CD4-positive, alpha-beta T cell treated with Interleukin-1 beta for 1 hour (primary cell): ENCODE measurements at regions not wholly inside any gene's neighbourhood (a gene's known extent, or its start where the extent isn't known, plus 50 kb on each side); places are given as distances from the start of the nearest gene placed in this dataset.
"Not testable (repeated sequence)": the region's sequence is repeated elsewhere in the genome, so short reads cannot be mapped to it uniquely, and the experiment has no call there.

ENCODE experiments used
- DNase-seq, 2 donors: peaks; one replicate each; pipeline ENCODE4 v3.0.0-alpha.2; 2020 to 2022

DNA sequence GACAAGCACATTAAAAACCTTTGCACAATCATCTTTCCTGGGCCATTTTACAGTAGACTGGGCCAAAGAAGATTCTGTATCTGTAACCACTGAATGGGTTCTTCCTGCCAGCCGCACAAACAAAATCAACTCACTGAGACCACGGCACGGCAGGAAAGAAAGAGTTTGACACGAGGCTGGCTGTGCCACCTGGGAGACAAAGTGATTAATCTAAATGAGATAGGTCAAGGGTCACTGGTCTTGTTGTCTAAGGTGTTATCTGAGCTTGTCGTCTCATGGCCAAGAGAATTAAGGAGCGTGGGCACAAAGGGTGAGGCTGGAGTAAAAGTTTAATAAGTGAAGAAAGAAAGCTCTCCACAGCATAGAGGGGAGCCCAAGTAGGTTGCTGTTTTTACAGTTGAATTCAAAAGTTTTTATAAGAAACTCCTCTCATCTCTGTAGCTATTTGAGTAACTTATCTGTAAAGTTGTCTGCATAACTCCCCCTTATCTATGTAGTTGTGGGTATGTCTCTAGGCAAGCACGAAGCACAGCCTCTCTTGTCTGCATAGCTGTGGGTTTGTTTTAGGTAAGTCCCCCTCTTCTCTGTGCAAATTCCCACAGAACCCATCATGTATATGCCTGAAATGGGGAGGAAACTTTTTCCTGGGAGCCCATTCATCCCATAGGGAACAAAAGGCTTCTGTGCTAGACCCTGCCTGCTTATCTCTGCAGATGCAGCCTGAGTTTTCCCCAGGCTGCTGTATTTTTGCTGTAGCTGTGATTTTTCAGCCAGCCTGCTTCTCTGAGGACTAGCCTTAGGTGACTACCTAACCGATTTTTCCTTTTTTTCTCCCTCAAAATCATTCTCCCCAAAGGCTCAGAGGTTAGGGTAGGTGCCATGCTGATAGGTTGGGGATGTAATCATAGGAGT lies 1314.6 kb upstream of the TMEM132C start:
- DNase-seq: no peak

DNA sequence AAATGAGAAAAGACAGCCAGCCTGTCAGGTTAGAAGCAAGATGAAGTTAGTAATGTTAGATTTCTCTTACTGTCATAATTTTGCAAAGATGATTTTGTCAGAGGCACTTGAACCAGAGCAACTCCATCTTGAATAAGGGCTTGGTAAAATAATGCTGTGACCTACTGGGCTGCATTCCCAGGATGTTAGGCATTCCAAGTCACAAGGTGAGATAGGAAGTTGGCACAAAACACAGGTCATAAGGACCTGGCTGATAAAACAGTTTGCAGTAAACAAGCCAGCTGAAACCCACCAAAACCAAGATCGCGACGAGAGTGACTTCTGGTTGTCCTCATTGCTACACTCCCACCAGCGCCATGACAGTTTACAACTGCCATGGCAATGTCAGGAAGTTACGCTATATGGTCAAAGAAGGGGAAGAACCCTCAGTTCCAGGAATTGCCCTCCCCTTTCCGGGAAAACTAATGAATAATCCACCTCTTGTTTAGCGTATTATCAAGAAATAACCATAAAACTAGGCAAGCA lies 1313.5 kb upstream of the TMEM132C start:
- DNase-seq: no peak

DNA sequence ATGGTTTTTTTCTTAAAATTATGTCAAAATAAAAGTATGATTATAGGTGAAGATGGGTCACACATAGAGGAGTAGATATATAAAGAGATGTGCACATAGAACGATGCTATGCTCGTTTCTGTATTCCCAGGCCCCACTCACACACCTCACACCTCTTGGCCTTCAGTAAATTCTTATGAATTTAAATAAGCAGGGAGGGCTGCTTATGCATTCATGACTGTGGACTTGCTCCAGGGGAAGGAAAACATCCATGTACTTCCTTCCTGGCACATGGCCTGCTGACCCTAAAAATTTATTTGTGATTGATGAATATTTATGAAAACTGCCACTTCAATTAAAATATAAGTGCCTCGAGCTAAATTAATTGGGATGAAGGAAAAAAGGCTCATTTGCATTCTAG lies 1306.7 kb upstream of the TMEM132C start:
- no peak for DNase-seq

DNA sequence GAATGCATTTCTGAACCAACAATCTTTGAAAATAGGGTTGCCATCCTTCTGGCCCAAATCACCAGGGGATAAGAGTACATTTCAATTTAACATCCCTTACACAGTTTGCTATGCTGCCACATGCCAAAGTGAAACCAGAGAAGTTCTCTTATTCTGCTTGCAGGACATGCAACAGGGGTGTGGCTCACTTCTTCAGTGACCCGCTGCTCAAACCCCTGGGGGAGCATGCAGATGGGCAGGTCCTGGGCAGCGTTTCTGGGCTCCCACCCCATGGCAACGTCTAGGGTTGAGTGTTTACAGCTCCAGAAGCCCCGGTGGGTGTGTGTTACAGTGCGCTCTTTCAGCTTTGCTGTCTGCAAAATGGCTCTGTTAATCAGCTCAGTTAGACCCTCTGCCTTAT lies 1306.3 kb upstream of the TMEM132C start:
- no peak for DNase-seq

DNA sequence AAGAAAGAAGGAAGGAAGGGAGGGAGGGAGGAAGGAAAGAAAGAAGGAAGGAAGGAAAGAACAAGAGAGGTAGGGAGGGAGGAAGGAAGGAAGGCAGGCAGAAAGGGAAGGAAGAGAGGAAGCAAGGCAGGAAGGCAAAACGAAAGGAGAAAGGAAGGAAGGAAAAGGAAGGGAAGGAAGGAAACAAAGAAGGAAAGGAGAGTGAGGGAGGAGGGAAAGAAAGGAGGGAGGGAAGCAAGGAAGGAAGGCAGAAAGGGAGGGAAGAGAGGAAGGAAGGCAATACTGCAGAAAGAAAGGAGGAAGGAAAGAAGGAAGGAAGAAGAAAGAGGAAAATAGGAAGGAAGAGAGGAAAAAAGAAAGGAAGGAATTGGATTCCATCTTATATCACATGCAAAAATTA lies 1303.1 kb upstream of the TMEM132C start:
- DNase-seq: no peak

DNA sequence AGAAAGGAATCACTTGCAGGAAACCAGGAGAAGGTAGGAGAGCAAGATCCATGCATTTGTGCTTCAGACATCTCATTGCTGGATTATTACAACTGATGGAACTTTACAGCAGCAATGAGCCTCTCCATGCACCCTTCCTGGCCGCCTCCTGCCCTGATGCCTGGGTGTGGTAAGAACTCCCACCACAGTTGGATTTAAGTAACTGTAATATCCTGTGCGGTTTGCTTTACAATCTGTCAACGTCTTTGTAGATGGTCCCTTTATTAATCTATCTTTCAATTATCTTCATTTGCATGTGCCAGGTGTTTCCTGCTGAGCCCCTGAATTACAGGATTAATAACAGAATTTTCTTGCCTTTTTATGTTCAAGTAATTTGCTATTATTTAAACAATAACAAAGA lies 1300.5 kb upstream of the TMEM132C start:
- no peak for DNase-seq

DNA sequence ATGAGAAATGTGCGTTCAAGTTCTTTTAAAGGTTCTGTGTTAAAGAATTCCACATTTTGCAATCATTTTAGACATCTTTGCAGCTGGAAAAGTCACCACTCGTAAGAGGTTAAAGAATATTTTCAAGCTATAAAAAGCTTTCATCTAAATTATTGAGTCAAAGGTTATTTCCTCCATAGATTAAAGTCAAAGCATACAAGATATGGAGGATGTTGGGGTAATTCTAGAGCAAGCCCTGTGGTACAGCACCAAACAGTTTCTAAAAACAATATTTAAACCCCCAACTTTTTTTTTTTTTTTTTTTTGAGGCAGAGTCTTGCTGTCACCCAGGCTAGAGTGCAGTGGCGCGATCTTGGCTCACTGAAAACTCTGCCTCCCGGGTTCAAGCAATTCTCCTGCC lies 1299.8 kb upstream of the TMEM132C start:
- no peak for DNase-seq

DNA sequence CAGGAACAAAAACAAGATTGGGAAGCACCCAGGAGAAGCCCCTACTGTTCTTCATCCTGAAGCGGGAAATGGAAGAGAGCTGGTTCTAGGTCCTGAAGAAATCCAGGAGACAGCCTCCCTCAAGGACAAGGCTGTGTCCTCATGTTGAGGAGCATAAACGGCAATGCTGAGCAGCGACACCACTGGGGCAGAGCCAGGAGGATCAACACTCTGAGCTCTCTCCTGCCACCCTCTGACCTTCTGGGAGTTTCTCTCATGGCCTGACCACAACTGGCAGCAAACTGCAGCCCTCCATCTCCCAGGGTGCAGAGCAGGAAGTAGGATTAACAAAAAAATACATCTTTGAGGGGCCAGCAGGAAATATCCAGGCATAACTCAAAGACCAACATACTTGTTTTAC lies 1292.2 kb upstream of the TMEM132C start:
- DNase-seq: no peak

DNA sequence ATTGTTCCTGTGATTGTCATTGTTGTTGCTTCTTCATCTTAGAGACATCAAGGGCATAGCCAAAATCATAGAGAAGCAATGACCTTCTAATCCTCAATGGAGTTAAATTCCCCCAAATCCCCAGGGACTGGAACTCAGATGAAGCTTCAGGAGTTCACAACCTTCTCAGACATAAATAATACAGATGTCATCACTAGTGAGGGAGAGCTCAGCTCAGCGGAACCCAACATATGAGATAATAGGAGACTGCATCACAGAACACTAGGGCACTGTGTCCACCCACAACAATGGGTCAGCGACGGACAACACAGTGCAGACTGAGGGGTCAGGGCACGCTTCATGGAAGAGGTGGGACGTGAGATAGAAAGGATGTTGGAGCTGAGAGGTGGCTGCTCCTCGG lies 1290.4 kb upstream of the TMEM132C start:
- DNase-seq: no peak

DNA sequence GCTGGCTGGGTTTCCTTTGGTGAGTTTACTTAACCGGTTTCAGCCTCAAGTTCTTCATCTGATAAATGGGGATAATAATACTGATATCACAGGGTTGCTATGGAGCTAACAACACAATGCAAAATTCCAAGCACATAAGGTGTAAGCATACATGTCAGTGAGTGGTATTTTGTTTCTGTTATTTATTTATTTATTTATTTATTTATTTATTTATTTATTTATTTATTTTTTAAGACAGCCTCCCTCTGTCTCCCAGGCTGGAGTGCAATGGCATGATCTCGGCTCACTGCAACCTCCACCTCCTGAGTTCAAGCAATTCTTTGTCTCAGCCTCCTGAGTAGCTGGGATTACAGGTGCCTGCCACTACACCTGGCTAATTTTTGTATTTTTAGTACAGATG lies 1287.4 kb upstream of the TMEM132C start:
- DNase-seq: not testable (repeated sequence)

DNA sequence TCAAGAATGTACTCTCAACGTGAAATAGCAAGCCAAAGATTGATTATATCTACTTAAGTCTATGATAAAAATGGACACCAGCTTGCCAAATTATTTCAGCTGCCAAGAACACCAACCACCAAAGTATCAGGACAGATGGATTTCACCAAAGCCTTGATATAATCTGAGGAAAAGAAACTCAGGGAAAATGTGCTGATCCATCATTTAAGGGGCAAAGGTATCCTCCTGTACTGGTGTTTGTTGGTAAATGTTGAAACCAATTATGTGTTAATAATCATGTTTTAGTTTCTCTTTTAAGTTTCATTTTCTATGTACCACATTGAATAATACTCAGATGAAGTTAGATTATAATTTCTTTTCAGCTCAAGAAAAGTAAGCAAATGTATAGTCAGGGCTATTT lies 1284.3 kb upstream of the TMEM132C start:
- no peak for DNase-seq

DNA sequence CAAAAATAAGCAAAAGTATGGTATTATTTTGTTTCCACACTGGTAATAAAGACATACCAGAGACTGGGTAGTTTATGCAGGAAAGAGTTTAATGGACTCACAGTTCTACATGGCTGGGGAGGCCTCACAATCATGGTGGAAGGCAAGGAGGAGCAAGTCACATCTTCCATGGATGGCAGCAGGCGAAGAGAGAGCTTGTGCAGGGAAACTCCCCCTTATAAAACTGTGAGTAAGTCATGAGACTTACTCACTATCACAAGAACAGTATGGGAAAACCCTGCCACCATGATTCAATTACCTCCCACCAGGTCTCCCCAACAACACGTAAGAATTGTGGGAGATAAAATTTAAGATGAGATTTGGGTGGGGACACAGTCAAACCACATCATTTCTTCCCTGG lies 1283.2 kb upstream of the TMEM132C start:
- not testable (repeated sequence) for DNase-seq

DNA sequence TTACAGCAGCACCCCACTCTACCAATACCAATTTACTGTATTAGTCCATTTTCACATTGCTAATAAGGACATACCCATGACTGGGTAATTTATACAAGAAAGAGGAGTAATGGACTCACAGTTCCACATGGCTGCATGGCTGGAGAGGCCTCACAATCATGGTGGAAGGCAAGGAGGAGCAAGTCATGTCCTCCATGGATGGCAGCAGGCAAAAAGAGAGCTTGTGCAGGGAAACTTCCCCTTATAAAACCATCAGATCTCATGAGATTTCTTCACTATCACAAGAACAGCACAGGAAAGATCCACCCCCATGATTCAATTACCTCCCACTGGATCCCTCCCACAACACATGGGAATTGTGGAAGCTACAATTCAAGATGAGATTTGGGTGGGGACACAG lies 1281.3 kb upstream of the TMEM132C start:
- not testable (repeated sequence) for DNase-seq

DNA sequence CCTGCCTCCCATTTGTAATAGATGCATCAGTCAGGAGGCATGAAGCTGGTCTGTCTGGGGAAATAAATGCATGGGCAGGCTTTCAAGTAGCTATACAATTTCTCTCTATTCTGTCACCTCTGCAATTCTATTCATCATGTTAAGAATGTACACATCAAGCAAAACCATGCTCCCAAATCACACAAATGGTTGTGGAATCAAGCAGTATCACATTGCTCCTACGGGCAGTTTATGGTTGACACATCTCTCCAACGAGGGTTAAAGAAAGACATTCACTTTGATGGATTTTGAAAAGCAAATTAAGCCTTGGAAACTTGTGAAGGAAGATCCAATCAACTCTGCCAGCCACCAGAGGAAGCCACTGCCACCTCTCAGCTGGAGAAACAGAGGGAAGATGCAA lies 1277.4 kb upstream of the TMEM132C start:
- no peak for DNase-seq

DNA sequence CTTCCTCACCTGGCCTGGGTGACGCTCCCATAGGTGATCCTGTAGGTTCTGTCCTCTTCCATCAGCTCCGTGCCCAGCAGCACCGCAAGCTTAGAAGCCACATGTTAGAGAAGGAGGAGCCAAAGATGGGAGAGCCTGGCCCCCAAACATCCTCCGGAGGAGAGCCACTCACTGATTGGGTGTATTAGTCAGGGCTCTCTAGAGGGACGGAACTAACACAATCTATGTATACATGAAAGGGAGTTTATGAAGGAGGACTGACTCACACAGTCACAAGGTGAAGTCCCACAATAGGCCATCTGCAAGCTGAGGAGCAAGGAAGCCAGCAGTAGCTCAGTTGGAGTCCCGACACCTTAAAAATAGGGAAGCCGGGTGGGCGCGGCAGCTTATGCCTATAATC lies 1273.1 kb upstream of the TMEM132C start:
- DNase-seq: no peak

DNA sequence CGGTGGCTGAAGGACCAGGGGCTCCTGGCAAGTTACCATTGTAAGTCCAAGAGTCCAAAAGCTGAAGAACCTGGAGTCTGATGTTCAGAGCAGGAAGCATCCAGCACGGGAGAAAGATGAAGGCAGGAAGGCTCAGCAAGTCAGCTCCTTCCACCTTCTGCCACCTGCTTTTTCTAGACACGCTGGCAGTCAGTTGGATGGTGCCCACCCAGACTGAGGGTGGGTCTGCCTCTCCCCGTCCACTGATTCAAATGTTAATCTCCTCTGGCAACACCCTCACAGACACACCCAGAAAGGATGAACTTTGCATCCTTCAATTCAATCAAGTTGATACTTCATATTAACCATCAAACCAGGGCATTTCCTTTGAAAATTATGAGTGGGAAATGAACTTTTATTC lies 1272.4 kb upstream of the TMEM132C start:
- no peak for DNase-seq

DNA sequence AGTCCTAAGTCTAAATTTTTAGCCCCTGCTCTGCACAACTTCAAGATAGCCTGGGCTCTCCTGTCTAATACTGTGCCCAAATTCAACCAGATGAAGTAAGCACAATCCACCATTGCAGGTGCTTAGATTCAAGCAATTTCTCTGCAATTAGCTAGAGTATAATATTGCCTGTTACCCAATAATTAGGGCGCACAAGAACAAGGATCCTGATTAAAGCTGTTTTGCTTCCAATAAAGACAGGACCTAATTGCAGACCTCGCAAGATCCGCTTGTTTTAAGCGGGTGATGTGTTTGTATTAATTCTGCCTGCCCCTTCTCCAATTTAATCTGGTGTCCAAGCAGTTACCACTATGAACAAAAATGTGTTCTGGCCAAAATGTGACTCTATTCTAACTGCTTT lies 1268.9 kb upstream of the TMEM132C start:
- DNase-seq: no peak

DNA sequence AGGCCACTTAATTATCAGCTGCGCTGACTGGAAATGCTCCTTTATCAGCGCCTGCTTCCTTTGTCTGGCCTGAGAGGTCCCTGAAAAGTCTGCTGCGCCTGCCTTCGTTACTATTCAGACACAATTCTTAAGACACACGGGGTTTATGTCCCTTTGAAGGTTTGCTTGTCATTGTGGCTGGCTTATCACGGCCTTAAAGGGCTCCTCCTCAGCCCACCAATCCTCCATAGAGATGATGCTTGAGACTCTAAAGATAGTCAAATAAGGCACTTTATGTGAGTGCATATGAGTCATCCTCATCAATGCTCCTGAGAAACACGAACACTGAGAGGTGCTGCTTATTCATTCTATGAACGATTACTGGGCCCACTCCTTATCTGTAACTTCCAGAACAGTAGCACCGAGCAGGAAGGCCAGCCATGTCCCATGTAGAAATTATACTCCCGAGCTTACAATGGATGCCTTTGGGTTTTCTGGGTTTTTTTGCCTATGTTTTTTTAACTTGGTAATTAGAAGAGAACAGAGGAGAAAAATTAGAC lies 1268.2 kb upstream of the TMEM132C start:
- no peak for DNase-seq

DNA sequence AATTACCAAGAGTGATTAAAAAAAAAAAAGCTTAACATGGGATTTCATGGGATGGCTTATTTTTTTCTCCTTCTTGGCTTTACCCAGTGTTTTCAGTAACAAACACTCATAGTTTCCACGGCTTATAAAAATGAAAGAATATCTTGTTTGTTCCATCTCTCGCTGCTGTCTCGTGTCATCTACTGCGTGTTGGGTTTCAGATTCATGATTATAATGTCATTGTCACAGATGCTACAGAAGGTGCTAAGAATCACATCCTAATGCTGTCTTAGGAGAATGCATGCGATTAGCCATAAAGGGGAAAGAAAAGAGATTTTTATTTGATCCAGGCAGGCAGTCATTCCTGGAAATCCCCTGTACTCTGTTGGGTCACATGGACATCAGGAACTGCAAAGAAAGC lies 1267.6 kb upstream of the TMEM132C start:
- DNase-seq: no peak

DNA sequence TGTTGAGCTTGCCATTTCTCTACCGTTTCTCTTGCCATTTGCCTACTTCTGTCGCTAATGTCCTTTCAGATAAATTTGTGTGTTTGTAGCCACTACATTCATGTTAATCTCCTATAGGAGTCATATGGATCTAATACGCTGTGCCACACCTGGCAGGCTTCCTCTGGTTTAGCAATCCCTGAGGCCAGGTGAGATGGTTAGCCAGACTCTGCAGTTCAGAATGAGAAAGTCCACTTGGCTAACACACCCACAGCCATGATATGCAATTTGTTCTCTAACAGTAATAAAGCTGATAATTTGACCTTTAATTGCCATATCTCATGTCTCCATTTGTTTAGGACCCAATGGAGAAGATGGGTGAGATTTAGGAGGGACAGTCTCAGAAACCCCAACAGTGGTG lies 1261.6 kb upstream of the TMEM132C start:
- no peak for DNase-seq

DNA sequence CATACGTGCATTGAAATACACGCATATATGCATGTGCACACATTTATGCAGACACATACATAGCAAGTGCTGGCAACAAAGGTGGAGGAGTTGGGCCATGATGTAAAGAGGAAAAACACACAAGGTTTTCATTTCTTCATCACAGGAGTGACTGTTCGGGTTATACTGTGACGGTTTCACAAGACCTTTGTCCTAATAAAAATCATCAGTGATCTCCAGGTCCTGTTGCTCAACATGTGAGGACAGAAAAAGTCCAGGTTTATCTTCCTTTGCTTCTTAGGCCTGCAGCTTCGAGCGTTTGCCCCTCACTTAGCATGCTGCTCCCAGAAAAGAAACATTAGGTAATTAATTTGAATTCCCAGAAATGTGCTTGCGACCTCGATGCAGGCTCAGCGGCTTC lies 1260.0 kb upstream of the TMEM132C start:
- DNase-seq: no peak

DNA sequence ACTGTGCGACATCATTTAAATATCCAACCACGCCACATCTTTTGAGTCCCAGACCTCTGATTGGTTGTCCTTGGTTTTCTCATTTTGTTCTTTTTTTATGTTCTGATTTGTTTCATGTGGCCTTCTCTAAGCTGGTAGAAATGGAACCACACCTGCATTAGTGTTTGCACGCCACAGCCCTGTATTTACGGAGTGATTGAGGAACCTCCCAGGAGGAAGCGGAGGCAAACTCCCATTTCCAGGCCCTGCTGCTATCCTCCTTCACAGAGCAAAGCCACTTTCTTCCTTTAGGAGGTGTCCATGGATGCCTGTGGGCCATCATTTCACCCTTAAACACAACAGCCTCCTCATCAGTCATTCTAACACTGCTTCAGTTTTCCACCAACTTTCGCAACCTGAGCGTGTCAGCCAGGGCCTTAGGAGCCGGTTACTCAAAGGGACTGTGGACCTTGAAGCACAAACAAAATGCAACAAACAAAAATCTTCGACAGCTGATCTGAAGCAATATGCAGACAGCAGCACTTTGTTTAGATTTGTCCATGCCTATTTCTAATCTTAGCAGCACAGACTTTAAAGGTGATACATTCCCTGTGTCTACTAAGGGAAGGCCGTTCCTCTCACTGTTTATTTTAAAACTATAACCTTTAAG lies 1258.1 kb upstream of the TMEM132C start:
- DNase-seq: no peak

DNA sequence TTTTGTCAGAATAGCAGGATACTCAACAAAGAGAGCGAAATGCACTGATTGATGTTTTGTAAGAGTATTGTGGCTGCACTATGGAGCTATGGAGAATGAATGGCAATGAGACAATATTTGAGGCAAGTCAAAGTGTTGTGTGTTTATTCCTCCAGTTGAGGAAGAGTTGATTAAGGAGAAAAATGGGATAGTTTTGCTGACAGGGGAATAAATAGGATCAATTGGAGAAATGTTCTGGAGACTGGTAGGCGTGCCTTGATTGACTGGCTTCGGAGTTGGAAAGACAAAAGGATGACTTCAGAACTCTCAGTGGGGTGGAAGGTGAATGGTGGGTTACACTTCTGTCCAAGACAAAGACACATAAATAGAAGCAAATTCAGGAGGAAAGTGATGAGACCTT lies 1254.9 kb upstream of the TMEM132C start:
- DNase-seq: no peak

DNA sequence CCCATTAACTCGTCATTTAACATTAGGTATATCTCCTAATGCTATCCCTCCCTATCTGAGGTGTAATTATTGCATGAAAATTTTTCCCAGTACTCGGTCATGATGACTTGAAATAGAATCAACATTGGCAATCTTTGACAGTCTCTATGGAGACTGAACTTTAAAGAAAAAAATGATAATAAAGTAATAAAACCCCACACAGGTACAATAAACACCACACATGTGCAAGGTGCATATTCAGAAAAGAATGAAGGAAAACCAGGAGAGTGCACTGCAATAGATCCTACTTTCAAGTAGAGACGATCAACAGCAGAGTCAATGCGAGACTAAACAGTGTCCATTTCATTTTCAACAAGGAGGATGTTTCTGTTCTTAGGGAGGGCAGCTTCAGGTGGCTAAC lies 1253.8 kb upstream of the TMEM132C start:
- DNase-seq: no peak
